ENCODE measurements at regions not wholly inside any gene's neighbourhood (a gene's known extent, or its start where the extent isn't known, plus 50 kb on each side); places are given as distances from the start of the nearest gene placed in this dataset.

DNA sequence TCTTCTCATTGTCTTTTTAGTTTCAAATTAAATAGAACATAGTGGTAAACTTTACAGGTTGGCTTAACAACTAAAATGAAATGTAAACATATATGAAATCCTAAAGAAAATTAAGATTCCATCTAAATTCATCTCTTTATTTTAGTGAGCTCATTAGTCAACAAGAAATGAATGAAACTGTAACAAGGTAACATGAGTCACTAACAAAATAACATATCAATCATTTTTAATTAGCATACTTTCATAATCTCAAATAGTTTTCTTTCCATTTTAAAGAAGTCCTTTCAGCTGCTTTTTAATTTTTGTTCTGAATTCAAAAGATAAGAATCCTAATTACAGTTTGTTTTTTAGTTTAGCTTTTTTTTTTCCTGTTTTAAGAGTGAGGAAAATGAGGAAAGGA is 688.6 kb upstream of the TENM4 start:
- H3K4me2 ChIP-seq (ENCODE audit: control insufficient read depth, insufficient read depth): no peak overlapping the region
- no peak overlapping the region for H3K4me3 ChIP-seq
- ATAC-seq: no peak
- POLR2A ChIA-PET: no interaction called here
- intact Hi-C loops (cut with micrococcal nuclease; ENCODE audit: unreplicated experiment): no loop called here
- H3K9ac ChIP-seq (ENCODE audit: control insufficient read depth, insufficient read depth, low read length): no peak overlapping the region
- no peak overlapping the region for H2AFZ ChIP-seq (ENCODE audit: control insufficient read depth, low read depth, low read length)
- no peaks in the 10 kb centered on the region for H3K36me3 ChIP-seq (ENCODE audit: control insufficient read depth in 2 of 2, insufficient read depth in 2 of 2, low read length in 1 of 2)
- SMC1A ChIA-PET (ENCODE audit: uncharacterized antibody, unreplicated experiment): interaction anchor here (0.6 to 1.2 kb wide), 3 partner anchors 9 to 702 kb away, joined by 3 to 5 read pairs (median 3); no protein-coding TSS in a partner anchor
- H3K9me3 ChIP-seq (replicated peaks; ENCODE audit: control insufficient read depth, insufficient read depth, low read length): no peaks in the 10 kb centered on the region
- CTCF ChIA-PET: no interaction called here
- no TSS peak for BruUV-seq (replicated peaks)
- in situ Hi-C loops (cut with MboI): no loop called here
- FAIRE-seq: no peak
- H3K27ac ChIP-seq (ENCODE audit: control insufficient read depth, insufficient read depth): no peak overlapping the region
- TF ChIP-seq HDAC6 (IDR thresholded peaks at IDR 0.05; ENCODE audit: unreplicated experiment) (no peak), RUNX3 (IDR thresholded peaks at IDR 0.05; ENCODE audit: low read length) (no peak), CBX3 (IDR thresholded peaks at IDR 0.05; ENCODE audit: borderline replicate concordance, low read depth) (no peak), RAD21 (IDR thresholded peaks at IDR 0.05; ENCODE audit: insufficient read depth, low read depth, low read length) (no peak), PML (IDR thresholded peaks at IDR 0.05; ENCODE audit: low read length) (no peak), TCF7 (IDR thresholded peaks at IDR 0.05; ENCODE audit: borderline replicate concordance) (no peak), ZNF274 (IDR thresholded peaks at IDR 0.05; ENCODE audit: insufficient read depth, insufficient read length) (no peak), ZNF622 (IDR thresholded peaks at IDR 0.05) (no peak), ZZZ3 (IDR thresholded peaks at IDR 0.05; ENCODE audit: control insufficient read depth, insufficient read length, low read depth) (no peak), NFXL1 (IDR thresholded peaks at IDR 0.05; ENCODE audit: borderline replicate concordance) (no peak), YBX1 (IDR thresholded peaks at IDR 0.05) (no peak)
- TF ChIP-seq, protein P1, sequence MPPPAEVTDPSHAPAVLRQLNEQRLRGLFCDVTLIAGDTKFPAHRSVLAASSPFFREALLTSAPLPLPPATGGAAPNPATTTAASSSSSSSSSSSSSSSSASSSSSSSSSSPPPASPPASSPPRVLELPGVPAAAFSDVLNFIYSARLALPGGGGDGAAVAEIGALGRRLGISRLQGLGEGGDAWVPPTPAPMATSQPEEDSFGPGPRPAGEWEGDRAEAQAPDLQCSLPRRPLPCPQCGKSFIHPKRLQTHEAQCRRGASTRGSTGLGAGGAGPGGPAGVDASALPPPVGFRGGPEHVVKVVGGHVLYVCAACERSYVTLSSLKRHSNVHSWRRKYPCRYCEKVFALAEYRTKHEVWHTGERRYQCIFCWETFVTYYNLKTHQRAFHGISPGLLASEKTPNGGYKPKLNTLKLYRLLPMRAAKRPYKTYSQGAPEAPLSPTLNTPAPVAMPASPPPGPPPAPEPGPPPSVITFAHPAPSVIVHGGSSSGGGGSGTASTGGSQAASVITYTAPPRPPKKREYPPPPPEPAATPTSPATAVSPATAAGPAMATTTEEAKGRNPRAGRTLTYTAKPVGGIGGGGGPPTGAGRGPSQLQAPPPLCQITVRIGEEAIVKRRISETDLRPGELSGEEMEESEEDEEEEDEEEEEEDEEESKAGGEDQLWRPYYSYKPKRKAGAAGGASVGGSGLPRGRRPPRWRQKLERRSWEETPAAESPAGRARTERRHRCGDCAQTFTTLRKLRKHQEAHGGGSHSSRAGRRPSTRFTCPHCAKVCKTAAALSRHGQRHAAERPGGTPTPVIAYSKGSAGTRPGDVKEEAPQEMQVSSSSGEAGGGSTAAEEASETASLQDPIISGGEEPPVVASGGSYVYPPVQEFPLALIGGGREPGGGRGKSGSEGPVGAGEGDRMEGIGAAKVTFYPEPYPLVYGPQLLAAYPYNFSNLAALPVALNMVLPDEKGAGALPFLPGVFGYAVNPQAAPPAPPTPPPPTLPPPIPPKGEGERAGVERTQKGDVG (CRISPR knock-in tag; IDR thresholded peaks at IDR 0.05): no peak
- TF ChIP-seq, protein P2, sequence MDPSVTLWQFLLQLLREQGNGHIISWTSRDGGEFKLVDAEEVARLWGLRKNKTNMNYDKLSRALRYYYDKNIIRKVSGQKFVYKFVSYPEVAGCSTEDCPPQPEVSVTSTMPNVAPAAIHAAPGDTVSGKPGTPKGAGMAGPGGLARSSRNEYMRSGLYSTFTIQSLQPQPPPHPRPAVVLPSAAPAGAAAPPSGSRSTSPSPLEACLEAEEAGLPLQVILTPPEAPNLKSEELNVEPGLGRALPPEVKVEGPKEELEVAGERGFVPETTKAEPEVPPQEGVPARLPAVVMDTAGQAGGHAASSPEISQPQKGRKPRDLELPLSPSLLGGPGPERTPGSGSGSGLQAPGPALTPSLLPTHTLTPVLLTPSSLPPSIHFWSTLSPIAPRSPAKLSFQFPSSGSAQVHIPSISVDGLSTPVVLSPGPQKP (IDR thresholded peaks at IDR 0.05; ENCODE audit: low read depth, low read length): no peak
- TF ChIP-seq, protein P3, sequence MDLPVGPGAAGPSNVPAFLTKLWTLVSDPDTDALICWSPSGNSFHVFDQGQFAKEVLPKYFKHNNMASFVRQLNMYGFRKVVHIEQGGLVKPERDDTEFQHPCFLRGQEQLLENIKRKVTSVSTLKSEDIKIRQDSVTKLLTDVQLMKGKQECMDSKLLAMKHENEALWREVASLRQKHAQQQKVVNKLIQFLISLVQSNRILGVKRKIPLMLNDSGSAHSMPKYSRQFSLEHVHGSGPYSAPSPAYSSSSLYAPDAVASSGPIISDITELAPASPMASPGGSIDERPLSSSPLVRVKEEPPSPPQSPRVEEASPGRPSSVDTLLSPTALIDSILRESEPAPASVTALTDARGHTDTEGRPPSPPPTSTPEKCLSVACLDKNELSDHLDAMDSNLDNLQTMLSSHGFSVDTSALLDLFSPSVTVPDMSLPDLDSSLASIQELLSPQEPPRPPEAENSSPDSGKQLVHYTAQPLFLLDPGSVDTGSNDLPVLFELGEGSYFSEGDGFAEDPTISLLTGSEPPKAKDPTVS (IDR thresholded peaks at IDR 0.05; ENCODE audit: low read depth, low read length): no peak
- TF ChIP-seq, protein P4, sequence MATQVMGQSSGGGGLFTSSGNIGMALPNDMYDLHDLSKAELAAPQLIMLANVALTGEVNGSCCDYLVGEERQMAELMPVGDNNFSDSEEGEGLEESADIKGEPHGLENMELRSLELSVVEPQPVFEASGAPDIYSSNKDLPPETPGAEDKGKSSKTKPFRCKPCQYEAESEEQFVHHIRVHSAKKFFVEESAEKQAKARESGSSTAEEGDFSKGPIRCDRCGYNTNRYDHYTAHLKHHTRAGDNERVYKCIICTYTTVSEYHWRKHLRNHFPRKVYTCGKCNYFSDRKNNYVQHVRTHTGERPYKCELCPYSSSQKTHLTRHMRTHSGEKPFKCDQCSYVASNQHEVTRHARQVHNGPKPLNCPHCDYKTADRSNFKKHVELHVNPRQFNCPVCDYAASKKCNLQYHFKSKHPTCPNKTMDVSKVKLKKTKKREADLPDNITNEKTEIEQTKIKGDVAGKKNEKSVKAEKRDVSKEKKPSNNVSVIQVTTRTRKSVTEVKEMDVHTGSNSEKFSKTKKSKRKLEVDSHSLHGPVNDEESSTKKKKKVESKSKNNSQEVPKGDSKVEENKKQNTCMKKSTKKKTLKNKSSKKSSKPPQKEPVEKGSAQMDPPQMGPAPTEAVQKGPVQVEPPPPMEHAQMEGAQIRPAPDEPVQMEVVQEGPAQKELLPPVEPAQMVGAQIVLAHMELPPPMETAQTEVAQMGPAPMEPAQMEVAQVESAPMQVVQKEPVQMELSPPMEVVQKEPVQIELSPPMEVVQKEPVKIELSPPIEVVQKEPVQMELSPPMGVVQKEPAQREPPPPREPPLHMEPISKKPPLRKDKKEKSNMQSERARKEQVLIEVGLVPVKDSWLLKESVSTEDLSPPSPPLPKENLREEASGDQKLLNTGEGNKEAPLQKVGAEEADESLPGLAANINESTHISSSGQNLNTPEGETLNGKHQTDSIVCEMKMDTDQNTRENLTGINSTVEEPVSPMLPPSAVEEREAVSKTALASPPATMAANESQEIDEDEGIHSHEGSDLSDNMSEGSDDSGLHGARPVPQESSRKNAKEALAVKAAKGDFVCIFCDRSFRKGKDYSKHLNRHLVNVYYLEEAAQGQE (IDR thresholded peaks at IDR 0.05; ENCODE audit: low read depth, low read length): no peak
- no peaks in the 10 kb centered on the region for H4K20me1 ChIP-seq (ENCODE audit: control insufficient read depth, insufficient read depth)
- no peaks in the 10 kb centered on the region for H3K4me1 ChIP-seq (ENCODE audit: control insufficient read depth, insufficient read depth, low read length)
- no peak for DNase-seq (ENCODE audit: low read depth, low spot score)
- RAD21 ChIA-PET (ENCODE audit: unreplicated experiment): no interaction called here
- no peaks in the 10 kb centered on the region for H3K79me2 ChIP-seq (ENCODE audit: control insufficient read depth, insufficient read depth, low read length)
- H3K27me3 ChIP-seq (replicated peaks in 1 of 2; ENCODE audit: control insufficient read depth in 2 of 2, insufficient read depth in 2 of 2, low read length in 1 of 2): no peaks in the 10 kb centered on the region
